ENCODE measurements at regions not wholly inside any gene's neighbourhood (a gene's known extent, or its start where the extent isn't known, plus 50 kb on each side); places are given as distances from the start of the nearest gene placed in this dataset.

GRCh38 chrX:39161611-39162255, 360.5 kb downstream of the MID1IP1 start:
- no peak for DNase-seq
- no peak overlapping the region for H3K4me3 Mint-ChIP-seq (ENCODE audit: unreplicated experiment)
- H3K4me1 Mint-ChIP-seq (ENCODE audit: low read depth, unreplicated experiment): no peaks in the 10 kb centered on the region
- Histone ChIP-seq H3K9me3 (no peaks in the 10 kb centered on the region), H3K27me3 (replicated peaks; ENCODE audit: control insufficient read depth, insufficient read depth, low read length) (no peaks in the 10 kb centered on the region), H3K4me3 (ENCODE audit: low read depth, low read length) (no peak overlapping the region), H3K4me1 (no peaks in the 10 kb centered on the region), H3K36me3 (ENCODE audit: control insufficient read depth, insufficient read depth, low read length) (no peaks in the 10 kb centered on the region)
- no peak for TF ChIP-seq CTCF (IDR thresholded peaks at IDR 0.05; ENCODE audit: insufficient read depth in 1 of 2, low read depth in 1 of 2, low read length in 1 of 2, severe bottlenecking in 1 of 2, unreplicated experiment in 1 of 2)
- no peak overlapping the region for H3K27ac Mint-ChIP-seq (ENCODE audit: unreplicated experiment)
- no TSS peak for BruUV-seq (replicated peaks)
- ChIA-PET POLR2A (no interaction called here), CTCF (no interaction called here)
- intact Hi-C loops (cut with micrococcal nuclease; ENCODE audit: unreplicated experiment): loop anchor here (10.0 kb wide), 1 partner anchor 83 kb away; no protein-coding TSS in a partner anchor
- H3K36me3 Mint-ChIP-seq (ENCODE audit: insufficient read depth, unreplicated experiment): no peaks in the 10 kb centered on the region
- no peaks in the 10 kb centered on the region for H3K9me3 Mint-ChIP-seq (ENCODE audit: unreplicated experiment)
- H3K27me3 Mint-ChIP-seq (ENCODE audit: insufficient read depth, unreplicated experiment): peaks cover 13% of the 10 kb centered on the region

- ChIA-PET CTCF (no interaction called here), POLR2A (no interaction called here)
- H3K36me3 Mint-ChIP-seq (ENCODE audit: insufficient read depth, unreplicated experiment): no peaks in the 10 kb centered on the region
- Histone ChIP-seq H3K4me3 (ENCODE audit: low read depth, low read length) (no peak overlapping the region), H3K9me3 (no peaks in the 10 kb centered on the region), H3K27me3 (replicated peaks; ENCODE audit: control insufficient read depth, insufficient read depth, low read length) (no peaks in the 10 kb centered on the region), H3K36me3 (ENCODE audit: control insufficient read depth, insufficient read depth, low read length) (no peaks in the 10 kb centered on the region), H3K4me1 (no peaks in the 10 kb centered on the region)
- intact Hi-C loops (cut with micrococcal nuclease; ENCODE audit: unreplicated experiment): loop anchor here (10.0 kb wide), 1 partner anchor 82 kb away; no protein-coding TSS in a partner anchor
- no peaks in the 10 kb centered on the region for H3K4me1 Mint-ChIP-seq (ENCODE audit: low read depth, unreplicated experiment)
- no peak overlapping the region for H3K27ac Mint-ChIP-seq (ENCODE audit: unreplicated experiment)
- H3K4me3 Mint-ChIP-seq (ENCODE audit: unreplicated experiment): no peak overlapping the region
- BruUV-seq (replicated peaks): no TSS peak
- peaks cover 13% of the 10 kb centered on the region for H3K27me3 Mint-ChIP-seq (ENCODE audit: insufficient read depth, unreplicated experiment)
- no peaks in the 10 kb centered on the region for H3K9me3 Mint-ChIP-seq (ENCODE audit: unreplicated experiment)
- no peak for TF ChIP-seq CTCF (IDR thresholded peaks at IDR 0.05; ENCODE audit: insufficient read depth in 1 of 2, low read depth in 1 of 2, low read length in 1 of 2, severe bottlenecking in 1 of 2, unreplicated experiment in 1 of 2)
- no peak for DNase-seq
These were observed 361.1 kb downstream of the MID1IP1 start for GRCh38 chrX:39162322-39162735.

DNA sequence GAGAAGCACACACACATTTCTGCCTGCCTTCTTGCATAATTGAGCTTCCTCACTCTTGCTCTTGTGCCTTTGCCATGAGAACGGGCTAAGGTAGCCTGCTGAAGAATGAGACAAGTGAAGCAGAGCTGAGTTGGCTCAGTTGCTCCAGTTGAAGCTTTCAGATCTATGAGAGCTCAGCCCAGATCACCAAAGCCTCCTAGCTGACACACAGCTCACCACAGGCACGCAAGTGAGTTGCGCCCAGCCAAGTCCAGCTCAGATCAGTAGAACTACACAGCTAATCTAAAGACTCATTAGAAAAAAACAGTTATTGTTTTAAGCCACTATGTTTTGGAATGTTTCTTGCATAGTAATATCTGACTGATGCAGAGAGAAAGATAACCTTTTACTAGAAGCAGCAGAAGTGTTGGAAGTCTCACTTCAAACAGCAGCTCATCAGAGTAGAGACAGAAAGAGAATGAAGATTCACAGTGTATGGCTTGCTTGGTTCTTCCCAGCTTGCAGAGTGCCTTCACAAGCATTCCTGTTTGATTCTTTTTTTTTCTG, 362.4 kb downstream of the MID1IP1 start:
- ChIA-PET POLR2A (no interaction called here), CTCF (interaction anchor here (1.4 kb wide), 1 partner anchor 12 kb away, joined by 3 read pairs; no protein-coding TSS in a partner anchor)
- Mint-ChIP-seq H3K9me3 (ENCODE audit: unreplicated experiment) (no peaks in the 10 kb centered on the region), H3K4me3 (ENCODE audit: unreplicated experiment) (no peak overlapping the region), H3K4me1 (ENCODE audit: low read depth, unreplicated experiment) (no peaks in the 10 kb centered on the region), H3K36me3 (ENCODE audit: insufficient read depth, unreplicated experiment) (no peaks in the 10 kb centered on the region), H3K27ac (ENCODE audit: unreplicated experiment) (no peak overlapping the region), H3K27me3 (ENCODE audit: insufficient read depth, unreplicated experiment) (peaks cover 13% of the 10 kb centered on the region)
- DNase-seq: no peak
- H3K4me3 ChIP-seq (ENCODE audit: low read depth, low read length): no peak overlapping the region
- no TSS peak for BruUV-seq (replicated peaks)
- no peak for TF ChIP-seq CTCF (IDR thresholded peaks at IDR 0.05; ENCODE audit: insufficient read depth in 1 of 2, low read depth in 1 of 2, low read length in 1 of 2, severe bottlenecking in 1 of 2, unreplicated experiment in 1 of 2)
- no peaks in the 10 kb centered on the region for H3K4me1 ChIP-seq
- H3K36me3 ChIP-seq (ENCODE audit: control insufficient read depth, insufficient read depth, low read length): no peaks in the 10 kb centered on the region
- H3K9me3 ChIP-seq: no peaks in the 10 kb centered on the region
- no peaks in the 10 kb centered on the region for H3K27me3 ChIP-seq (replicated peaks; ENCODE audit: control insufficient read depth, insufficient read depth, low read length)
- intact Hi-C loops (cut with micrococcal nuclease; ENCODE audit: unreplicated experiment): loop anchor here (10.0 kb wide), 1 partner anchor 81 kb away; no protein-coding TSS in a partner anchor

Data from Caco-2 (cell line).